Stomach smooth muscle (tissue), 2 donors: ENCODE measurements at regions not wholly inside any gene's neighbourhood (a gene's known extent, or its start where the extent isn't known, plus 50 kb on each side); places are given as distances from the start of the nearest gene placed in this dataset.
"Not testable (repeated sequence)": the region's sequence is repeated elsewhere in the genome, so short reads cannot be mapped to it uniquely, and the experiment has no call there.

Experiments used
- H3K27ac ChIP-seq: one replicate; pipeline ENCODE4 v1.7.0; 2013; ENCODE audit warnings: mild to moderate bottlenecking, low read length, inconsistent platforms
- H3K27me3 ChIP-seq, 2 donors: one replicate each; pipeline ENCODE4 v1.7.0; 2013; ENCODE audit warnings: low read length in 2 of 2; ENCODE audit not compliant: insufficient read depth in 2 of 2, control insufficient read depth in 1 of 2
- H3K36me3 ChIP-seq, 2 donors: one replicate each; pipeline ENCODE4 v1.7.0; 2013; ENCODE audit warnings: low read length in 2 of 2; ENCODE audit not compliant: control insufficient read depth in 2 of 2, insufficient read depth in 2 of 2
- H3K4me1 ChIP-seq: one replicate; pipeline ENCODE4 v1.7.0; 2013; ENCODE audit warnings: low read length; ENCODE audit not compliant: control insufficient read depth, insufficient read depth
- H3K4me3 ChIP-seq, 2 donors: one replicate each; pipeline ENCODE4 v1.7.0; 2013; ENCODE audit warnings: low read length in 2 of 2
- H3K9ac ChIP-seq, 2 donors: one replicate each; pipeline ENCODE4 v1.7.0; 2013; ENCODE audit warnings: low read length in 2 of 2, mild to moderate bottlenecking in 1 of 2
- H3K9me3 ChIP-seq, 2 donors: one replicate each; pipeline ENCODE4 v1.7.0; 2013; ENCODE audit warnings: low read length in 2 of 2; ENCODE audit not compliant: control insufficient read depth in 2 of 2
- donor health status: healthy.
- donor health status: Pancreatic carcinoma.

DNA sequence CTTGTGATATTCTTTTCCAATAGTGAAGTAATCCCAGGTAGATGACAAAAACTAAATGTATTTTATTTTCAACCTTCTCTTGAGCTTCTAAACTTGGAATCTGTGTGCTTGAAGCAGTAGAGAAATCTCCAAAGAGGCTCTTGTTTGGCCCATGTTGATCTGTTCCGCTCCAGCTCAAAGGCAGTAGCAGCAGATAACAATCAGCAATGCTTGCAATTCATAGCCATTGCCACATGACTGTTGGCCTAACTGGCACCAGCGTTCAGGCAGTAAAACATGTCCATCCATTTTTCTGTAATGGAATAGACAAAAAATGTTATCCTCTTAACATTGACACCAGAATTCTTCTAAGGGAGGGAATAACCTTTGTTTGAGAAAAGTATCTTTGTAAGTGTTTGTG lies 270.7 kb upstream of the MSX2 start:
- Histone ChIP-seq H3K27ac (no peak overlapping the region), H3K9me3 (peaks cover 0 to 3% of the 10 kb centered on the region in 2 donors), H3K4me1 (no peaks in the 10 kb centered on the region), H3K36me3 (no peaks in the 10 kb centered on the region), H3K27me3 (peaks cover 0 to 2% of the 10 kb centered on the region in 2 donors), H3K9ac (no peak overlapping the region), H3K4me3 (no peak overlapping the region)

DNA sequence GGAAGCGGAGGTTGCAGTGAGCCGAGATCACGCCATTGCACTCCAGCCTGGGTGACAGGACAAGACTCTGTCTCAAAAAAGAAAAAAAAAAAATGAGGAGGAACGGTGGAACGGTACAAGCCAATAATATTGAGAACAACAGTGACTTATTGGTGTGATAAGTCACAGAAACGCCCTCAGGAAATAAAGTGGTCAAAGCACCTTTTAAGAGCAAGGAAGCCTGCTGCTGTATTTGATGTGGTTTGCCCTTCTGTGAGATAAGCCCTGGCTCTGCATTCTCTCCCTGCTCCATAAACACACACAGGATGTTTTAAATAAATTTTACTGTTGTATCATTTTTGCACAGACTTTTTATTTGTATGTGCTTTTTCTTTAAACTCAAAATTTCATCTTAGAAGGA lies 269.9 kb upstream of the MSX2 start:
- no peaks in the 10 kb centered on the region for H3K36me3 ChIP-seq
- peaks cover 0 to 2% of the 10 kb centered on the region in 2 donors for H3K27me3 ChIP-seq
- H3K9me3 ChIP-seq = peaks cover 0 to 3% of the 10 kb centered on the region in 2 donors
- H3K9ac ChIP-seq = no peak overlapping the region
- H3K4me1 ChIP-seq = no peaks in the 10 kb centered on the region
- H3K27ac ChIP-seq = no peak overlapping the region
- H3K4me3 ChIP-seq = no peak overlapping the region

DNA sequence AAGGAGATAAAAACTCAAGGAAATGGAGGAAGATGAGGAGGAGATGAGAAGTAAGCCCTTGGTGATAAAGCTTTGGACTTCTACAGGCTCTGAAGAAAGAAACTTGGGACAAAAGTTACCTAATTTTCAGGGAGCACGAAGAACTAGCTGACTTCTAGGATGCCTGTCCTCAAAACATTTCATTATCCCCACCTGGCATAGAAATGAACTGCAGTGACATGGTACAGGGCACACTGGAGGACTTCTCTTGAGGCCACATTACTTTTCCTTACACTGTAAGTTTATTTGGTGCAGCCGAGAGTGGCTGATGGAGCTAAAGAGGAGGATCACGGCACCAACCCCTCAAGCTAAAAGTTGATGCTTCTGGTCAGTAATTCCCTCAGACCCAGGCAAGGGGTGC lies 269.5 kb upstream of the MSX2 start:
- Histone ChIP-seq H3K4me1 (no peaks in the 10 kb centered on the region), H3K27me3 (peaks cover 0 to 2% of the 10 kb centered on the region in 2 donors), H3K9me3 (peaks cover 0 to 1% of the 10 kb centered on the region in 2 donors), H3K36me3 (no peaks in the 10 kb centered on the region), H3K4me3 (no peak overlapping the region), H3K9ac (no peak overlapping the region), H3K27ac (no peak overlapping the region)

DNA sequence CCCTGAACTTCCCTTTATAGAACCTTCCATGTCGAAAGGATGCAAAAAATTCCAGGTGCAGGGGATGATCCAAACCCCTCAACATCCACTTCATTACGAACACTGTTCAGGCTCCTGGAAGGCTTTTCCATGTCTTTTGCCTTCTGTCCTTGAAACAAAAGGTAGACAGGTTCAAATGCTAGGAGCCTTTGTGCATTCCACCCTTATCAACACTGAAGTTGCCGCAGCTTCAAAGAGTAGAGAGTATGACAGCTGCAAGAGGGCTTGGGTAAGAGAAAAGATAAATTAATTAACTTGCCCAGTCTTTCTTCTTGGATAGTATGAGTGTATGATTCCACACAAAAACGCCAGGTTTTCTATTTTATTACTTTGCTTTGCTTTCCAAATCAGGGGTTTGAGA lies 269.1 kb upstream of the MSX2 start:
- peaks cover 0 to 2% of the 10 kb centered on the region in 2 donors for H3K27me3 ChIP-seq

DNA sequence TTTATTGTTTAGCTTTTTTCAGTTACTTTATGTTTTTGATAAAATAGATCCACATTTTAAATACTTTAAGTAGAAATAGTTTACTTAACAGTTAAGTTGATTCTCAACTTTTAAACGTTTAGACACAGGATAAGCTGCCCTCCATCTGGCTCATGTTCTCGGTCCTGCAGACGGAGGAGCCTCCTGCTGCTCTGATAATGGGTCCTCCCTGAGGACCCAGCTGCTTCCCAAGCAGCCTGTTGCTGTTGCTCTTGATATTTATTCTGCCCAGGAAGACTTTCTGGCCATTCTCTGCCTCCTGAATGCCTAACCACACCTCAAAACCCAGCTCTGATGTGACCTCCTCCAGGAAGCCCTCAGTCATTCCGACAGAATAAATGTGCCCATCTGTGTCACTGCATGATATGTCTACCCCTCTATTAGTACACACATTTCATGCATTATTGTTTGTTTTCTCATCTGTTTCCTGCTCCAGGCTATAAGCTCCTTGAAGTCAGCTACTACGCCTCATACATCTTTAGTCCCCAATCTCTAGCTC lies 267.2 kb upstream of the MSX2 start:
- Histone ChIP-seq H3K4me3 (no peak overlapping the region), H3K27me3 (peaks cover 0 to 4% of the 10 kb centered on the region in 2 donors), H3K4me1 (no peaks in the 10 kb centered on the region), H3K36me3 (no peaks in the 10 kb centered on the region), H3K9me3 (no peaks in the 10 kb centered on the region), H3K9ac (no peak overlapping the region), H3K27ac (no peak overlapping the region)

More for the DNA sequence above, 269.1 kb upstream of the MSX2 start:
- H3K9me3 ChIP-seq = no peaks in the 10 kb centered on the region
- H3K36me3 ChIP-seq = no peaks in the 10 kb centered on the region
- H3K4me3 ChIP-seq = no peak overlapping the region
- no peaks in the 10 kb centered on the region for H3K4me1 ChIP-seq
- no peak overlapping the region for H3K9ac ChIP-seq
- no peak overlapping the region for H3K27ac ChIP-seq

DNA sequence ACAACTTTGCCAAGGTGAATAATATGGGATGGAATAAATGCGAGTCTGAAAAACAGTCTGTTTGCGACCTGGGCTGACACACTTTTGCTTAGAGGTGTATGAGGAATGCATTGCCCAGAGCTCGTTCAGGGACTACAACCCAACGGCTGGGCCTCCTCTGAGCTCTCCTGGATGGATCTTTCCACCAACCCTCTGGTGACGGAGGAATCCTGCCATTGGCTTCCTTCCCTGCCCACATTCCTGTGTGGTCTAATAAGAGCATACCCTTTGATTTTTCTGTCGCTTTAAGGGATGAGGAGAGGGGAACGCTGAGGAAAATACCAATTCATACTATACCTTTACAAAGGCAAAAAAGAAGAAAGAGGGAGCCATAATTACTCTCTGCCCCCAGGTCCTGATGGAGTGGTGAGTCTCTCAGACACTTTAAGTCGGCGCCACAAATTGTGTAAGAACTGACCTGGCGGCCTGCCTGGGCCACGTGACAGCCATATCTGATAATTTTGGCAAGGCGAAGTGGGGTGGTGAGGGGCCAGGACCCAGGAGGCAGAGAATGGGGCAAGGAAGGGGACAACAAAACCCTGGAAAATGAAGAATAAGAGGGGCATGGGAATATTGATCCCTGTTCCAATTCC lies 265.2 kb upstream of the MSX2 start:
- Histone ChIP-seq H3K27ac (no peak overlapping the region), H3K36me3 (no peaks in the 10 kb centered on the region), H3K27me3 (peaks cover 0 to 4% of the 10 kb centered on the region in 2 donors), H3K9me3 (no peaks in the 10 kb centered on the region), H3K4me1 (no peaks in the 10 kb centered on the region), H3K9ac (no peak overlapping the region), H3K4me3 (no peak overlapping the region)

DNA sequence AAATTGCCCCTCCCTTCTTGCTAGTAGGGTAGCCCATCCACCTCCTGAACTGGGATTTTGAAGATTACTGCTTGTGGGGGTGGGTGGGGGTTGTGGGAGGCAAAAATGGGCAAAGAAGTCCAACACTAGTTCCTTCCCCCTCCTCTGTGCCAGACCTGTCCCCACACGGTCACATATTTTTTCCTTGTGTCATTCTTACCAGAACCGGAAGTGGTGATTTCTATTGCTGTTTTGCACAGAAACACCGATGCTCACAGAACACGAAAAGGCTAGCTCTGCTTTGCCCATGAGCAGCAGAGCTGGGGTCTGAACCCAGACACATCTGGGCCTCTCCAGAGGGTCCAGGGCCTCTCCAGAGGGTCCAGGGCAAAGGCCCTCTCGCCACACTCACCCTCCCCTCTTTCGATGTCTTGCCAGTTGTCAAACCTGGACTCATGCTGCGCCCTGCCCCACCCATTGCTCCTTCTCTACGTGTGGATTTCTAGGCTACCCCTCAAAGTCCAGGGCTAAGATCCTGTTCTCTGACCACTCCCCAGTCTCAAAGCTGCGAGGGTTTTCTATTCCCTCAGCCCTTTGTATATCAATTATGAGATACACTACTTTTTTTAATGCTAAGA lies 264.4 kb upstream of the MSX2 start:
- no peaks in the 10 kb centered on the region for H3K36me3 ChIP-seq
- peaks cover 0 to 4% of the 10 kb centered on the region in 2 donors for H3K27me3 ChIP-seq
- H3K9ac ChIP-seq = no peak overlapping the region
- no peak overlapping the region for H3K4me3 ChIP-seq
- no peaks in the 10 kb centered on the region for H3K9me3 ChIP-seq
- no peak overlapping the region for H3K27ac ChIP-seq
- no peaks in the 10 kb centered on the region for H3K4me1 ChIP-seq

DNA sequence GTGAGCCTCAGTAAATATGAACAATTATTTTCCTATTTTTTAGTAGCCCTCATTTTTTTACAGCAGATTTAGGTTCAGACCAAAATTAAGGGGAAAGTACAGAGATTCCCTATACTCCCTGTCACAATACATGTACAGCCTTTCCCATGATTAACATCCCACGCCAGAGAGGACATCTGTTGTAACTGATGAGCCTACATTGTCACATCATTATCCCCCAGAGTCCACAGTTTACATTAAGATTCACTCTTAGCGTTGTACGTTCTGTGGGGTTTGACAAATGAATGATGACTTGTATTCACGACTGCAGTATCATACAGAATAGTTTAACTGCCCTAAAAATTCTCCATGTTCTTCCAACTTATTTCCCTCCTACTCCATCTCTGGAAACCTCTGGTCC lies 262.3 kb upstream of the MSX2 start:
- H3K9me3 ChIP-seq = no peaks in the 10 kb centered on the region
- H3K9ac ChIP-seq = no peak overlapping the region
- peaks cover 0 to 3% of the 10 kb centered on the region in 2 donors for H3K27me3 ChIP-seq

DNA sequence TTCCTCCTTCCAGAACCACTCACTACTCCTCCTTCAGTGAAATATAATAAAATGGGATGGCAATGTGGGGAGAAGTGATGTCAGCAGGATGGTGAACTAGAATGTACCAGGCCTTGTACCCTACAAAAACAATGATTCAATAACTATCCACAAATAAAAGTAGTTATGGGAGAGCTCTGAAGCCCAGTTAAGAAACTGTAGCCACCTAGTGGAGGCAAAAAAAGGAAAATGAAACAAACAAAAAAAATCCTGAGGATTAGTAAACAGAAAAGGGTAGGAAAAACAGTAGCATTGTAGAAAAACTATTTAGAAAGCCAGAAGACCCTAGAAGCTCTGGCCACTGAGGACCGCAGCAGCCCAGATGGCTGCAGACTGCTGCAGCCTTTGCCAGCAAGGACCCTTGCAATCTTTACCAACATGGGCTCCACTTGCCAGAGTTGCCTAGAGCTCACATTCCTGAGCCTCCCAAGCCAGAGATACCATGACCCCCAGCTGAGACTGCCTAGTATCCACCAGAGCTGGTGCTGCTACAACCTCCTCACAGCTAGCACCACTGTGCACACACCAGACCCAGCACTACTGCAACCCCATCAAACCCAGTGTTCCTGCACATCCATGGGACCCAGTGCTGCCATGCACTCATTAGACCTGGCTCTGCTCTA lies 259.7 kb upstream of the MSX2 start:
- Histone ChIP-seq H3K9ac (no peak overlapping the region), H3K9me3 (no peaks in the 10 kb centered on the region), H3K36me3 (no peaks in the 10 kb centered on the region), H3K4me1 (no peaks in the 10 kb centered on the region), H3K4me3 (no peak overlapping the region), H3K27me3 (peaks cover 0 to 2% of the 10 kb centered on the region in 2 donors), H3K27ac (no peak overlapping the region)

More for the DNA sequence above, 262.3 kb upstream of the MSX2 start:
- H3K4me3 ChIP-seq = no peak overlapping the region
- H3K36me3 ChIP-seq = no peaks in the 10 kb centered on the region
- no peaks in the 10 kb centered on the region for H3K4me1 ChIP-seq
- no peak overlapping the region for H3K27ac ChIP-seq

DNA sequence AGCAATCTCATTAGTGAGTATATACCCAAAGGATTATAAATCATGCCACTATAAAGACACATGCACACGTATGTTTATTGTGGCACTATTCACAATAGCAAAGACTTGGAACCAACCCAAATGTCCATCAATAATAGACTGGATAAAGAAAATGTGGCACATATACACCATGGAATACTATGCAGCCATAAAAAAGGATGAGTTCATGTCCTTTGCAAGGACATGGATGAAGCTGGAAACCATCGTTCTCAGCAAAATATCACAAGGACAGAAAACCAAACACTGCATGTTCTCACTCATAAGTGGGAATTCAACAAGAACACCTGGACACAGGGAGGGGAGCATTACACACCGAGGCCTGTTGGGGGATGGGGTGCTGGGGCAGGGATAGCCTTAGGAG lies 252.9 kb upstream of the MSX2 start:
- not testable (repeated sequence) for H3K4me3 ChIP-seq, H3K9me3 ChIP-seq, H3K4me1 ChIP-seq, H3K9ac ChIP-seq, H3K27ac ChIP-seq, H3K36me3 ChIP-seq, H3K27me3 ChIP-seq

DNA sequence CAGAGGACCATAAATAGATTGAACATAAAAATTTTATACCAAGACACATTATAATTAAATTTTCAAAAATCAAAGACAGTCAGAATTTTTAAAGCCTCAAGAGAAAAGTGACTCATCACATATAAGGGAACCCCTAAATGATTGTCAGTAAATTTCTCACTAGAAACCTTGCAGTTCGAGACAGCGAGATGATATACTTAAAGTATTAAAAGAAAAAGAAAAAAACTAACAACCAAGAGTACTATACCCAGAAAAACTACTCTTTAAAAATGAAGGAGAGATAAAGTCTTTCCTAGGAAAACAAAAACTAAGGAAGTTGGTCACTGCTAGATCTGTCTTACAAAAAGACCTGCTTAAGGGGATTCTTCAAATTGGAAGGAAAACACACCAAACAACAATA lies 251.4 kb upstream of the MSX2 start:
- no peak overlapping the region for H3K27ac ChIP-seq
- no peak overlapping the region for H3K4me3 ChIP-seq
- no peaks in the 10 kb centered on the region for H3K27me3 ChIP-seq
- peaks cover 0 to 2% of the 10 kb centered on the region in 2 donors for H3K9me3 ChIP-seq
- H3K36me3 ChIP-seq = no peaks in the 10 kb centered on the region
- H3K4me1 ChIP-seq = no peaks in the 10 kb centered on the region
- H3K9ac ChIP-seq = no peak overlapping the region
